HepG2 (cell line): ENCODE measurements at regions not wholly inside any gene's neighbourhood (a gene's known extent, or its start where the extent isn't known, plus 50 kb on each side); places are given as distances from the start of the nearest gene placed in this dataset.

Experiments used
- ATAC-seq: fragments of 200-7000 bp; cut with Tn5 transposase; 3 replicates; pipeline ENCODE4 v1.9.1; 2020; ENCODE audit warnings: mild to moderate bottlenecking, moderate library complexity
- BruUV-seq: library from RNA; stranded (reverse); fragments of 400-500 nt; replicated peaks from 2 replicates; lab custom pipeline; 2021; lab: Mats Ljungman, UMichigan
- CTCF ChIA-PET: fragments of 300-600 bp; formaldehyde crosslinking; extraction: SDS; loops from one replicate; lab custom pipeline; 2021; ENCODE audit warnings: low total read pairs, inconsistent platforms, low intra/inter-chr PET ratio; lab: Yijun Ruan, JAX
- POLR2A ChIA-PET: fragments of 350-600 bp; sonication (Branson Sonifier 250); formaldehyde crosslinking; loops from one replicate; lab custom pipeline; 2020; ENCODE audit warnings: antibody characterized with exemption, inconsistent platforms; lab: Yijun Ruan, JAX
- DNase-seq: peaks from one replicate; pipeline ENCODE4 v3.0.0-alpha.2; 2015; ENCODE audit warnings: low spot score
- FAIRE-seq: peaks from 3 replicates; lab custom pipeline; 2011; peaks lifted over from hg19 to GRCh38; lab: Jason Lieb, UNC
- H2AFZ ChIP-seq: one replicate; pipeline ENCODE4 v1.6.1; 2011; ENCODE audit warnings: low read length, inconsistent platforms
- H3K27ac ChIP-seq: fragments of 300-600 bp; 3 replicates; pipeline ENCODE4 v1.8.0; 2011; ENCODE audit warnings: mixed run types, mild to moderate bottlenecking, mixed read lengths, low read length, inconsistent platforms; ENCODE audit not compliant: insufficient read depth; ENCODE audit errors: extremely low read length
- H3K27me3 ChIP-seq, 2 experiments: fragments of 200-600 bp in 1 of 2; 2 replicates in 1 of 2; 3 replicates in 1 of 2; pipeline versions ENCODE4 v1.6.0 to v1.8.0; 2011; ENCODE audit warnings: low read length in 2 of 2, mild to moderate bottlenecking in 2 of 2, moderate library complexity in 2 of 2, inconsistent platforms in 1 of 2; ENCODE audit not compliant: insufficient read depth in 2 of 2, control insufficient read depth in 1 of 2
- H3K36me3 ChIP-seq, 2 experiments: fragments of 200-600 bp in 1 of 2; replicated peaks in 1 of 2; 2 replicates in 1 of 2; 3 replicates in 1 of 2; pipeline versions ENCODE4 v1.5.1 to v1.8.0; 2011; ENCODE audit warnings: low read length in 2 of 2, inconsistent platforms in 1 of 2; ENCODE audit not compliant: insufficient read depth in 2 of 2, control insufficient read depth in 1 of 2
- H3K4me1 ChIP-seq: 2 replicates; pipeline ENCODE4 v1.5.1; 2012; ENCODE audit warnings: low read length, inconsistent platforms; ENCODE audit not compliant: insufficient read depth
- H3K4me2 ChIP-seq: 2 replicates; pipeline ENCODE4 v1.6.0; 2011; ENCODE audit warnings: low read depth, low read length, inconsistent platforms
- H3K4me3 ChIP-seq, 3 experiments: fragments of 200-600 bp in 1 of 3; sonication (generic), shearing (Covaris generic) in 1 of 3; replicated peaks in 1 of 3; 2 replicates each; pipeline ENCODE4 v1.5.1; 2011 to 2016; ENCODE audit warnings: low read length in 3 of 3, inconsistent platforms in 2 of 3, low read depth in 2 of 3, mild to moderate bottlenecking in 2 of 3, control low read depth in 1 of 3, mixed read lengths in 1 of 3; ENCODE audit not compliant: insufficient read depth in 1 of 3
- H3K79me2 ChIP-seq: one replicate; pipeline ENCODE4 v1.6.1; 2011; ENCODE audit warnings: low read length, inconsistent platforms; ENCODE audit not compliant: insufficient read depth
- H3K9ac ChIP-seq: 2 replicates; pipeline ENCODE4 v1.6.0; 2011; ENCODE audit warnings: mild to moderate bottlenecking, low read depth, low read length, inconsistent platforms; ENCODE audit not compliant: insufficient read depth
- H3K9me3 ChIP-seq: 2 replicates; pipeline ENCODE4 v1.5.1; 2012; ENCODE audit warnings: mild to moderate bottlenecking, low read length
- H4K20me1 ChIP-seq: 2 replicates; pipeline ENCODE4 v1.6.0; 2011; ENCODE audit warnings: inconsistent platforms, mild to moderate bottlenecking, low read length, moderate library complexity; ENCODE audit not compliant: insufficient read depth
- ASH2L ChIP-seq: fragments of 300-600, 200-600 bp; sonication (generic); IDR thresholded peaks from 2 replicates; pipeline ENCODE4 v1.7.0; 2017; ENCODE audit warnings: low read depth, mild to moderate bottlenecking, moderate library complexity, mixed read lengths, low read length; ENCODE audit not compliant: insufficient read length
- DNMT1 ChIP-seq: sonication (generic); formaldehyde crosslinking; IDR thresholded peaks from 2 replicates; pipeline ENCODE4 v1.5.1; 2020; ENCODE audit warnings: mild to moderate bottlenecking, missing genetic modification reagents
- FOXM1 ChIP-seq: sonication (generic); formaldehyde crosslinking; IDR thresholded peaks from 2 replicates; pipeline ENCODE4 v1.5.0; 2020; ENCODE audit warnings: missing genetic modification reagents
- FOXO4 ChIP-seq: sonication (generic); formaldehyde crosslinking; conservative IDR thresholded peaks from 2 replicates; pipeline ENCODE4 v1.8.1; 2023; ENCODE audit warnings: missing genetic modification reagents
- KMT2B ChIP-seq: IDR thresholded peaks from 2 replicates; pipeline ENCODE4 v1.6.1; 2016; ENCODE audit warnings: missing genetic modification reagents, missing compliant biosample characterization
- MEF2D ChIP-seq: sonication (generic); formaldehyde crosslinking; IDR thresholded peaks from 2 replicates; pipeline ENCODE4 v1.5.1; 2020; ENCODE audit warnings: mild to moderate bottlenecking, missing genetic modification reagents
- SP5 ChIP-seq: IDR thresholded peaks from 2 replicates; pipeline ENCODE4 v1.6.1; 2016; ENCODE audit warnings: low read depth, borderline replicate concordance
- ZBTB1 ChIP-seq: sonication (generic); formaldehyde crosslinking; IDR thresholded peaks from 2 replicates; pipeline ENCODE4 v1.4.0; 2020; ENCODE audit warnings: missing genetic modification reagents, borderline replicate concordance
- ZBTB3 ChIP-seq: sonication (generic); formaldehyde crosslinking; IDR thresholded peaks from 2 replicates; pipeline ENCODE4 v1.4.0; 2020; ENCODE audit warnings: low read depth, mild to moderate bottlenecking, moderate library complexity, missing genetic modification reagents, borderline replicate concordance
- ZNF577 ChIP-seq: sonication (generic); formaldehyde crosslinking; IDR thresholded peaks from 2 replicates; pipeline ENCODE4 v1.4.0; 2020; ENCODE audit warnings: mild to moderate bottlenecking, low read depth, missing genetic modification reagents, borderline replicate concordance
- ZSCAN29 ChIP-seq: sonication (generic); formaldehyde crosslinking; conservative IDR thresholded peaks from 2 replicates; pipeline ENCODE4 v1.4.0; 2020; ENCODE audit warnings: mild to moderate bottlenecking, missing genetic modification reagents
- WGBS: methylation state at CpG from one replicate; pipeline ENCODE4 v1.1.6; 2017; ENCODE audit warnings: low lambda C conversion rate; 5-methylcytosine and 5-hydroxymethylcytosine counted together
- in situ Hi-C: cut with HindIII; loops from 2 replicates; pipeline ENCODE4 v1.10.0; 2017; ENCODE audit warnings: low pct_unique_long_range_greater_than_20kb; ENCODE audit not compliant: extremely low pct_ligation_motif_present
- intact Hi-C: fragments of 100-400 bp; cut with micrococcal nuclease; formaldehyde crosslinking; loops from one replicate; pipeline ENCODE4 v1.10.0; 2022; ENCODE audit not compliant: unreplicated experiment

GRCh38 chr1:207244409-207244801, 77.1 kb upstream of the CD55 start:
- Histone ChIP-seq H3K9ac (no peak overlapping the region), H3K36me3 (no peaks in the 10 kb centered on the region), H4K20me1 (no peaks in the 10 kb centered on the region), H3K4me1 (peaks cover 46% of the 10 kb centered on the region), H2AFZ (no peak overlapping the region), H3K27ac (no peak overlapping the region), H3K79me2 (no peaks in the 10 kb centered on the region), H3K9me3 (no peaks in the 10 kb centered on the region), H3K4me2 (no peak overlapping the region), H3K27me3 (no peaks in the 10 kb centered on the region), H3K4me3 (no peak overlapping the region)
- no TSS peak for BruUV-seq
- CTCF ChIA-PET, result no interaction called here
- TF ChIP-seq ASH2L, result no peak
- TF ChIP-seq ZBTB1 (CRISPR knock-in tag), result no peak
- TF ChIP-seq DNMT1, result no peak
- TF ChIP-seq ZBTB3 (CRISPR knock-in tag), result no peak
- TF ChIP-seq SP5 (CRISPR knock-in tag), result no peak
- TF ChIP-seq FOXM1 (CRISPR knock-in tag), result no peak
- TF ChIP-seq MEF2D (CRISPR knock-in tag), result no peak
- WGBS, result 87% methylated on average over 6 of the region's 6 CpGs
- FAIRE-seq (no peak), ATAC-seq (no peak), DNase-seq (no peak)
- in situ Hi-C loops (no loop called here), intact Hi-C loops (loop anchor here (5.0 kb wide), 1 partner anchor 142 kb away; the partner anchor contains the start of gene C4BPA)
- POLR2A ChIA-PET, result interaction anchor here (1.2 kb wide), 1 partner anchor 77 kb away, joined by 3 read pairs; no protein-coding TSS in a partner anchor

- BruUV-seq, result no TSS peak
- FAIRE-seq (no peak), ATAC-seq (no peak), DNase-seq (no peak)
- in situ Hi-C loops (no loop called here), intact Hi-C loops (no loop called here)
- H3K4me2 ChIP-seq, result no peak overlapping the region
- H4K20me1 ChIP-seq, result no peaks in the 10 kb centered on the region
- no peaks in the 10 kb centered on the region for H3K36me3 ChIP-seq
- no peak overlapping the region for H3K4me3 ChIP-seq
- H3K27me3 ChIP-seq, result no peaks in the 10 kb centered on the region
- H3K9ac ChIP-seq, result no peak overlapping the region
- TF ChIP-seq ZSCAN29 (CRISPR knock-in tag), result no peak
- TF ChIP-seq KMT2B, result no peak
- TF ChIP-seq FOXO4 (CRISPR knock-in tag), result no peak
- no peak for TF ChIP-seq ZNF577 (CRISPR knock-in tag)
- H3K9me3 ChIP-seq, result no peaks in the 10 kb centered on the region
- peaks cover 41% of the 10 kb centered on the region for H3K4me1 ChIP-seq
- H3K79me2 ChIP-seq, result no peaks in the 10 kb centered on the region
- CTCF ChIA-PET, result no interaction called here
- POLR2A ChIA-PET, result interaction anchor here (1.2 kb wide), 1 partner anchor 76 kb away, joined by 3 read pairs; no protein-coding TSS in a partner anchor
- no peak overlapping the region for H2AFZ ChIP-seq
- H3K27ac ChIP-seq, result no peak overlapping the region
- WGBS, result 71% methylated on average over 2 of the region's 2 CpGs
Observed at GRCh38 chr1:207245124-207245523, 76.4 kb upstream of the CD55 start.
